Left lobe of liver (tissue), 2 donors: ENCODE measurements at regions not wholly inside any gene's neighbourhood (a gene's known extent, or its start where the extent isn't known, plus 50 kb on each side); places are given as distances from the start of the nearest gene placed in this dataset.
"Not testable (repeated sequence)": the region's sequence is repeated elsewhere in the genome, so short reads cannot be mapped to it uniquely, and the experiment has no call there.

Experiments
- ATAC-seq: fragments of 200-7000 bp; cut with Tn5 transposase; one replicate; pipeline ENCODE4 v1.9.1; 2020; ENCODE audit warnings: mild to moderate bottlenecking, moderate library complexity
- DNase-seq: peaks from one replicate; pipeline ENCODE4 v3.0.0-alpha.2; 2020; ENCODE audit warnings: low spot score
- donor health status: DM: no; HTN: no; CAD: no; lungs with moderate emphysema.
- donor health status: DM: no; HTN: yes; CAD: no.

- no peak for ATAC-seq
- DNase-seq, result no peak
Measured at GRCh38 chr10:105594296-105594695, 953.2 kb downstream of the SORCS3 start.

GRCh38 chr10:105592468-105592867 is 951.4 kb downstream of the SORCS3 start:
- ATAC-seq, result no peak
- DNase-seq, result no peak

- ATAC-seq, result no peak
Measured at GRCh38 chr10:105586451-105587098, 945.5 kb downstream of the SORCS3 start.

GRCh38 chr10:105585753-105586152 is 944.7 kb downstream of the SORCS3 start:
- DNase-seq (no peak), ATAC-seq (no peak)

More at GRCh38 chr10:105586451-105587098, 945.5 kb downstream of the SORCS3 start:
- DNase-seq, result no peak

GRCh38 chr10:105585171-105585570 is 944.1 kb downstream of the SORCS3 start:
- ATAC-seq (no peak), DNase-seq (no peak)

- no peak for DNase-seq
- no peak for ATAC-seq
Measured at GRCh38 chr10:105579112-105579511, 938.0 kb downstream of the SORCS3 start.

- DNase-seq (no peak), ATAC-seq (no peak)
Measured at GRCh38 chr10:105577865-105578607, 936.9 kb downstream of the SORCS3 start.

- no peak for DNase-seq
- no peak for ATAC-seq
Measured at GRCh38 chr10:105559333-105560097, 918.4 kb downstream of the SORCS3 start.

GRCh38 chr10:105550453-105550852 is 909.4 kb downstream of the SORCS3 start:
- not testable (repeated sequence) for ATAC-seq, DNase-seq

GRCh38 chr10:105549731-105550130 is 908.6 kb downstream of the SORCS3 start:
- no peak for DNase-seq
- no peak for ATAC-seq

- no peak for DNase-seq
- no peak for ATAC-seq
Measured at GRCh38 chr10:105545101-105545500, 904.0 kb downstream of the SORCS3 start.

GRCh38 chr10:105540381-105540780 is 899.3 kb downstream of the SORCS3 start:
- ATAC-seq (no peak), DNase-seq (no peak)

- ATAC-seq (no peak), DNase-seq (no peak)
Measured at GRCh38 chr10:105538874-105539273, 897.8 kb downstream of the SORCS3 start.

GRCh38 chr10:105535478-105535877 is 894.4 kb downstream of the SORCS3 start:
- ATAC-seq (no peak), DNase-seq (no peak)

- DNase-seq, result no peak
- no peak for ATAC-seq
Measured at GRCh38 chr10:105534086-105534485, 893.0 kb downstream of the SORCS3 start.

- DNase-seq (no peak), ATAC-seq (no peak)
Measured at GRCh38 chr10:105516511-105516910, 875.4 kb downstream of the SORCS3 start.

- no peak for DNase-seq
- ATAC-seq, result no peak
Measured at GRCh38 chr10:105514106-105514505, 873.0 kb downstream of the SORCS3 start.

GRCh38 chr10:105509517-105509916 is 868.4 kb downstream of the SORCS3 start:
- no peak for ATAC-seq
- no peak for DNase-seq

GRCh38 chr10:105506262-105506661 is 865.2 kb downstream of the SORCS3 start:
- no peak for ATAC-seq
- no peak for DNase-seq

- no peak for ATAC-seq
Measured at GRCh38 chr10:105503714-105504113, 862.6 kb downstream of the SORCS3 start.

GRCh38 chr10:105502058-105502457 is 861.0 kb downstream of the SORCS3 start:
- DNase-seq (no peak), ATAC-seq (no peak)

More at GRCh38 chr10:105503714-105504113, 862.6 kb downstream of the SORCS3 start:
- no peak for DNase-seq

GRCh38 chr10:105494944-105495343 is 853.9 kb downstream of the SORCS3 start:
- DNase-seq (no peak), ATAC-seq (no peak)
